Panc1 (cell line): ENCODE measurements at regions not wholly inside any gene's neighbourhood (a gene's known extent, or its start where the extent isn't known, plus 50 kb on each side); places are given as distances from the start of the nearest gene placed in this dataset.
"Not testable (repeated sequence)": the region's sequence is repeated elsewhere in the genome, so short reads cannot be mapped to it uniquely, and the experiment has no call there.

Experiments used
- ATAC-seq: fragments of 200-7000 bp; cut with Tn5 transposase; 2 replicates; pipeline ENCODE4 v1.9.1; 2020; ENCODE audit warnings: mild to moderate bottlenecking, moderate library complexity
- BruUV-seq: library from RNA; stranded (reverse); fragments of 400-500 nt; replicated peaks from 2 replicates; lab custom pipeline; 2021; lab: Mats Ljungman, UMichigan
- CTCF ChIA-PET: fragments of 300-600 bp; sonication (Branson Sonifier 250); formaldehyde crosslinking; loops from one replicate; lab custom pipeline; 2022; ENCODE audit warnings: antibody characterized with exemption; lab: Charles Lee
- POLR2A ChIA-PET: fragments of 300-600 bp; sonication (Branson Sonifier 250); formaldehyde crosslinking; loops from one replicate; lab custom pipeline; 2022; ENCODE audit warnings: antibody characterized with exemption; lab: Charles Lee
- DNase-seq: peaks from one replicate; pipeline ENCODE4 v3.0.0-alpha.2; 2010; ENCODE audit warnings: low read depth, low spot score
- H3K27ac ChIP-seq: 2 replicates; pipeline ENCODE4 v1.5.1; 2011; ENCODE audit warnings: mild to moderate bottlenecking, low read length, inconsistent platforms
- H3K27me3 ChIP-seq: fragments of 200-500 bp; sonication (Bioruptor generic); 2 replicates; pipeline ENCODE4 v1.6.0; 2014; ENCODE audit warnings: low read length, inconsistent platforms; ENCODE audit not compliant: control insufficient read depth, insufficient read depth
- H3K36me3 ChIP-seq: fragments of 200-500 bp; sonication (Bioruptor generic); 2 replicates; pipeline ENCODE4 v1.5.1; 2014; ENCODE audit warnings: inconsistent platforms, mild to moderate bottlenecking, low read length, moderate library complexity; ENCODE audit not compliant: control insufficient read depth, insufficient read depth
- H3K4me1 ChIP-seq: 2 replicates; pipeline ENCODE4 v1.5.1; 2011; ENCODE audit warnings: inconsistent platforms, mild to moderate bottlenecking, low read length, moderate library complexity; ENCODE audit not compliant: control insufficient read depth, insufficient read depth
- H3K4me3 ChIP-seq, 2 experiments: 2 replicates each; pipeline ENCODE4 v1.5.1; 2011 to 2012; ENCODE audit warnings: low read depth in 2 of 2, low read length in 2 of 2, mild to moderate bottlenecking in 2 of 2, inconsistent platforms in 1 of 2, moderate library complexity in 1 of 2
- H3K9me3 ChIP-seq: fragments of 200-500 bp; sonication (Bioruptor generic); 2 replicates; pipeline ENCODE4 v1.5.1; 2014; ENCODE audit warnings: low read depth, mild to moderate bottlenecking, inconsistent platforms, low read length, moderate library complexity; ENCODE audit not compliant: control insufficient read depth, insufficient read depth
- in situ Hi-C: cut with HindIII; loops from 2 replicates; pipeline ENCODE4 v1.10.0; 2016; ENCODE audit warnings: low sequenced_read_pairs, low pct_unique_long_range_greater_than_20kb
- intact Hi-C: fragments of 100-400 bp; cut with micrococcal nuclease; formaldehyde crosslinking; loops from one replicate; pipeline ENCODE4 v1.10.0; 2022; ENCODE audit not compliant: unreplicated experiment

DNA sequence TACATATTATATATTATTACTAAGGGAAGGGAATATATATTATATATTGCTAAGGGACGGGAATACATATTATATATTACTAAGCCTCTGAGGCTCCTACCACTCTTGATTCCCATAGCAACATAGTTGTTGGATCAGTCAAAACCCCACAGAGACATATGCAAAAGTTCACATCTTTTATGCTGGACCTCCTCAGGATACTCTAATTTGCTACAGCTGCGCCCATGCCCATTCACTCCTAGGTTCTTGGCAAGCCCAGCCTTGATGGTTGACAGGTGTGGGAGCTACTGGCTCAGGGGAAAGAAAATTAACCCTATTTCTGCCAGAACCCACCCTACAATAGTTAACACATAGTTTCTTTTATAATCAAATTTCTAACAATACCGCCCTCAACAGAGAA lies 752.2 kb downstream of the TTLL7 start:
- POLR2A ChIA-PET, H3K4me1 ChIP-seq, DNase-seq, H3K27ac ChIP-seq, CTCF ChIA-PET, ATAC-seq, H3K27me3 ChIP-seq, H3K9me3 ChIP-seq, BruUV-seq, intact Hi-C loops, H3K4me3 ChIP-seq, H3K36me3 ChIP-seq, in situ Hi-C loops: not testable (repeated sequence)

DNA sequence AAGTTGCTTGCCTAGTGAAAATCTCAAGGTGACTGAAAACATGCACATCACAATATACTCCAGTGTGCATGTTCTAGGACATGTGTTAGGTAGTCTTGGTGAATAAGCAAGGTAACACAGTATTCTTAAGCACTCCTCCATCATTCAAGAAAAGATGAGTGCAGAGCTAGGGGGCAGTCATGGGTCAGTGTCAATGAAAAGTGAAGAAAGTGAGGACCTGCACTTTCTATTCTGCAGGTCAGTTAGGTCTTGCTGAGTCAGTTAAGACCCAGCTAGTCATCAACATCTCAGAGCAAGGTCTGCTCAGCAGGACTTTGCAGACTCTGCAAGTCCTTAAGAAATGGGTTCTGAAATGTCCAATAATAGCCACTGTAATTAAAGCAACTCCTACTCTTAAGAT lies 754.1 kb downstream of the TTLL7 start:
- H3K9me3 ChIP-seq, BruUV-seq, DNase-seq, H3K4me3 ChIP-seq, intact Hi-C loops, POLR2A ChIA-PET, H3K36me3 ChIP-seq, H3K27ac ChIP-seq, H3K4me1 ChIP-seq, in situ Hi-C loops, ATAC-seq, H3K27me3 ChIP-seq, CTCF ChIA-PET: not testable (repeated sequence)

DNA sequence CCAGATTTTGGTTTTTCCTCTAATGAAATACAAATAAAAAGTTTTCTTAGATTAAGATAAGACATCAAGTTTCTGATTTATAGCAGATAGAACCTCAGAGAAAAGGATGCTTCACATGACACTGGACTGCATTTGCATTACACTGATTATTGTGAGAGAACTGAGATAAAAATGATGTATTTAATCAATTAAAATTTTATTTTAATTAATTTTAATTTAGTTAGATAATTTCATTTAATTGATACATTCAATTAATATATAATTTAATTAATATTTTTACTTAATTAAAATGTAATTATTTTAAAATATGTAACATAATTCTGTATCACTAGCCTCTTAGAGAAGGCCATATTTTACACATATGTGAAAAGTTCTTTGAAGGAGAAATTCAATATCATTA lies 759.4 kb downstream of the TTLL7 start:
- ATAC-seq, H3K27me3 ChIP-seq, H3K27ac ChIP-seq, H3K4me3 ChIP-seq, intact Hi-C loops, BruUV-seq, POLR2A ChIA-PET, H3K9me3 ChIP-seq, H3K4me1 ChIP-seq, in situ Hi-C loops, CTCF ChIA-PET, DNase-seq, H3K36me3 ChIP-seq: not testable (repeated sequence)

DNA sequence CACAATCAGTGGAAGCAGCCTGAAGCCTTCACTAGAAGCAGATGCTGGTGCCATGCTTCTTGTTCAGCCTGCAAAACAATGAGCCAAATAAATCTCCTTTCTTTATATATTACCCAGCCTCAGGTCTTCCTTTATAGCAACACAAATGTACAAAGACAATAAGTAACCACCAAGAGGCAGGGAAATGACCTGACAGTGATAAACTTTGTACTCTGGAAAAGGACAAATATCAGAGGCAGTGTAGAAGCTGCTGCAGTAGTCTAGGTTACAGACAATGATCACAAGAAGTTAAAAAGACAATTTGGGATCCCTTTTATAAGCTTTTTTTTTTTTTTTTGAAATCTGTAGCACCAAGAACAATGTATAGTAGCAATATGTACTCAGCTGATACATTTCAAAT lies 760.3 kb downstream of the TTLL7 start:
- POLR2A ChIA-PET, BruUV-seq, intact Hi-C loops, H3K27me3 ChIP-seq, DNase-seq, H3K4me1 ChIP-seq, H3K4me3 ChIP-seq, H3K9me3 ChIP-seq, in situ Hi-C loops, ATAC-seq, H3K36me3 ChIP-seq, H3K27ac ChIP-seq: not testable (repeated sequence)
- CTCF ChIA-PET = interaction anchor here (0.6 kb wide), 1 partner anchor 59 kb away, joined by 5 read pairs; no protein-coding TSS in a partner anchor

DNA sequence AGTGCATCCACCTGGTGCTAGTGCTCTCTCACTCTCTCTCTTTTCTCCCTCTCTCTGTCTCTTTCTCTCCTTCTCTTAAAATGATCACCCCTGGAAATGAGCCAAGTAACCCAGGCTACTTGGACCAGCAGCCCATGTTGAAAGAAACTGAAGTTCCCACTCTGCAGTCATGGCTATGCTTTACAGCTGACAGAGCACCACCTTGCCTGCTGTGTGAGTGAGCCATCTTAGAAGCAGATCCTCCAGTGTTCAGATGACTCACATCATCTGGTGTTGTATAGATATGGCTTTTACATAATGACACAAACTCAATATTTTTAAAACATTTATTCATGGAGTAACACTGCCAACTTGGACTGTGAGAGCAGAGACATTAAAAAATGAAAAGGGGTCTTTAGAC lies 779.1 kb downstream of the TTLL7 start:
- H3K9me3 ChIP-seq, H3K36me3 ChIP-seq, H3K4me1 ChIP-seq, DNase-seq, ATAC-seq, CTCF ChIA-PET, BruUV-seq, in situ Hi-C loops, H3K27me3 ChIP-seq, H3K4me3 ChIP-seq, intact Hi-C loops, H3K27ac ChIP-seq, POLR2A ChIA-PET: not testable (repeated sequence)

DNA sequence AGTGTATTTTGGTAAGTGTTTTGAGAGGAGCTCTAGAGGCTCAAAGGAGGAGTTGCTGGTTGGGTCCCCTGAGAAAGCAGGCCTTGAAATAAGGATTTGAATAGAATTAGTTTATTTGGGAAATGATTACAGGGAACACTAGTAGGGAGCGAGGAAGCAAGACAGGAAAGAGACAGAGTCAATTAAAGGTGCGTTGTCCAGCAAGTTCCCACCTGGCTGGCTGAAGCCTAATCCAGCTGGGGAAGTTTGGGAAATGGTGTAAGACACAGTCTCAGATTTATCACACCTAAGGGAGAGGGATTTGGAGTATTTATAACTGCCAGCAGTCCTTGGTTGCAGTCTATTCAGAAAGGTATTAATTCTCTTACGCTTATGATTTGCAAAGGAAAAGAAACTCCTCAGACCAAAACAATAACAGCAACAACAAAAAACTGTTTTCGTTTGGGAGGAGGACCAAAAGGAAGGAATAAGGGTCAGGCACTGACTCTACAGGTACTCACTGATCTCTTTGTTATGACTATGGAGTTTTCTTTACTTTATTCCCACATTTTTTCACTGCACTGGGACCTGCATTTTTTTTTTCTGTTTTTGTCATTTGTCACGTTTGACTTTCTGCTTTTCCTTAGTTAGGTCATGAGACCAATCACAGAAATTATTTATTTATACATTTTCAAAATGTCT lies 780.8 kb downstream of the TTLL7 start:
- DNase-seq, intact Hi-C loops, ATAC-seq, CTCF ChIA-PET, BruUV-seq, H3K9me3 ChIP-seq, POLR2A ChIA-PET, H3K27ac ChIP-seq, in situ Hi-C loops, H3K36me3 ChIP-seq, H3K27me3 ChIP-seq, H3K4me3 ChIP-seq, H3K4me1 ChIP-seq: not testable (repeated sequence)

DNA sequence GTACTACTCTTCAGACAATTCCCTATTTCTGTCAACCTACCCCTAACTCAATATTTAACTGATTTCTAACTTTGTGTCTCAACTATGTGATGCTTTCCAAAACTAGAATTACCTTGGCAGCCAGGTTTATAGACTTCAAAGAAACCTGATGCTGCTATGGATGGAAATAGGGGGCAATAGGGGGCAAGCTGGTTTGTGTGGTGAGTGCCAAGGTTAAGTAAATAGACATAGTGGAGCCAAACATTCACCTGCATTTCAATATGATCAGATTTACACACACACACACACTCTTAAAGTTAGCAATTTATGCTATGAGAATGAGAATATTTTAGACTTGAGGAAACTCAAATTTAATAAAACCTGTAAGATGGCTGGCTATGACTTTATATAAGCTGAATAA lies 784.6 kb downstream of the TTLL7 start:
- CTCF ChIA-PET, BruUV-seq, ATAC-seq, H3K27ac ChIP-seq, H3K4me3 ChIP-seq, H3K9me3 ChIP-seq, DNase-seq, intact Hi-C loops, in situ Hi-C loops, H3K36me3 ChIP-seq, H3K4me1 ChIP-seq, H3K27me3 ChIP-seq, POLR2A ChIA-PET: not testable (repeated sequence)
